ENCODE measurements at regions not wholly inside any gene's neighbourhood (a gene's known extent, or its start where the extent isn't known, plus 50 kb on each side); places are given as distances from the start of the nearest gene placed in this dataset.

DNA sequence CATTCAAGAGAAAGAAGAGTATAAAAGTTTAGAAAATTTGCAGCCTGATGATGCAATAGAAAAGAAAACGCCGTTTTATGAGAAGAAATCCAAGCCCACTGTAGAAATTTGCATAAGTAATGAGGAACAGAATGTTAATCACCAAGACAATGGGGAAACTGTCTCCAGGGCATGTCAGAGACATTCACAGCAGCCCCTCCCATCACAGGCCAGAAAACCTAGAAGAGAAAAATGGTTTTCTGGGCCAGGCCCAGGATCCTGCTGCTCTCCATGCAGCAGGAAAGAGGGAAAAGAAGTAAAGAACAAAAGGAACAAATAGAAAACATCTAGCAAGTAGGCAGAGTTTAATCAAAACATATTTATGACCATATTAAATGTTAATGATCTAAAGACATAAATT, 119.0 kb downstream of the ANKRD50 start:
- H3K9me2 ChIP-seq, result no peaks in the 10 kb centered on the region
- no peaks in the 10 kb centered on the region for H3F3A ChIP-seq (replicated peaks; ENCODE audit: insufficient read depth)
- no peak for DNase-seq
- no peak overlapping the region for H3K9ac ChIP-seq
- ChIA-PET POLR2A (no interaction called here), CTCF (no interaction called here)
- no peaks in the 10 kb centered on the region for H3K36me3 ChIP-seq (replicated peaks in 1 of 2; ENCODE audit: control insufficient read depth in 1 of 2, insufficient read depth in 2 of 2, low read length in 1 of 2)
- no peak overlapping the region for H3K27ac ChIP-seq (ENCODE audit: low read depth in 2 of 2, low read length in 1 of 2)
- no peaks in the 10 kb centered on the region for H3K9me3 ChIP-seq
- H2AFZ ChIP-seq (ENCODE audit: low read depth), result no peak overlapping the region
- no peaks in the 10 kb centered on the region for H4K20me1 ChIP-seq (ENCODE audit: insufficient read depth)
- 93% methylated on average over 2 of the region's 2 CpGs for WGBS (ENCODE audit: low lambda C conversion rate)
- no peaks in the 10 kb centered on the region for H3K27me3 ChIP-seq (ENCODE audit: insufficient read depth)
- H3K4me1 ChIP-seq (ENCODE audit: control insufficient read depth in 1 of 2, insufficient read depth in 2 of 2, low read depth in 1 of 2, low read length in 1 of 2), result no peaks in the 10 kb centered on the region
- H3K79me2 ChIP-seq (ENCODE audit: insufficient read depth), result no peaks in the 10 kb centered on the region
- no peak overlapping the region for H3K4me2 ChIP-seq
- no peak overlapping the region for H3K4me3 ChIP-seq (ENCODE audit: low read depth in 2 of 2, low read length in 1 of 2)
- TF ChIP-seq GATA2 (CRISPR knock-in tag; IDR thresholded peaks at IDR 0.05), result no peak

DNA sequence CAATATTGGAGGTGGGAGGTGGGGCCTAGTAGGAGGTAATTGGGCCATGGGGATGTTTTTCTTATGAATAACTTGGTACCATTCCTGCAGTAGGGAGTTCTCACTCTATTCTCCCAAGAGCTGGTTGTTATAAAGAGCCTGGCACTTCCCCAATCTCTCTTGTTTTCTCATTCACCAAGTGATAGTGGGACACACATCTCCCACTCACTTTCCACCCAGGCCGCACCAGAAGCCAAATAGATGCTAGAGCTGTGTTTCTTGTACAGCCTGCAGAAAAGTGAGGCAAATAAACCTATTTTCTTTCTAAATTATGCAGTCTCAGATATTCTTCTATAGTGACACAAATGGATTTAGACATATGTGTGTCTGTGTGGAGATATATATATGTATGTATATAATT, 117.6 kb downstream of the ANKRD50 start:
- Histone ChIP-seq H2AFZ (ENCODE audit: low read depth) (no peak overlapping the region), H3K9me3 (no peaks in the 10 kb centered on the region), H4K20me1 (ENCODE audit: insufficient read depth) (no peaks in the 10 kb centered on the region), H3K36me3 (replicated peaks in 1 of 2; ENCODE audit: control insufficient read depth in 1 of 2, insufficient read depth in 2 of 2, low read length in 1 of 2) (no peaks in the 10 kb centered on the region), H3K27ac (ENCODE audit: low read depth in 2 of 2, low read length in 1 of 2) (no peak overlapping the region), H3F3A (replicated peaks; ENCODE audit: insufficient read depth) (no peaks in the 10 kb centered on the region), H3K79me2 (ENCODE audit: insufficient read depth) (no peaks in the 10 kb centered on the region), H3K4me1 (ENCODE audit: control insufficient read depth in 1 of 2, insufficient read depth in 2 of 2, low read depth in 1 of 2, low read length in 1 of 2) (no peaks in the 10 kb centered on the region), H3K9me2 (no peaks in the 10 kb centered on the region), H3K9ac (no peak overlapping the region), H3K4me3 (ENCODE audit: low read depth in 2 of 2, low read length in 1 of 2) (no peak overlapping the region), H3K27me3 (ENCODE audit: insufficient read depth) (no peaks in the 10 kb centered on the region), H3K4me2 (no peak overlapping the region)
- no peak for DNase-seq
- POLR2A ChIA-PET, result no interaction called here
- TF ChIP-seq EZH2phosphoT487 (IDR thresholded peaks at IDR 0.05; ENCODE audit: borderline replicate concordance, low read depth) (no peak), RAD21 (IDR thresholded peaks at IDR 0.05; ENCODE audit: low read length) (no peak), GABPA (IDR thresholded peaks at IDR 0.05; ENCODE audit: low read depth) (no peak), SIN3A (IDR thresholded peaks at IDR 0.05; ENCODE audit: borderline replicate concordance, low read depth, low read length) (no peak), FOXM1 (IDR thresholded peaks at IDR 0.05; ENCODE audit: low read depth) (no peak), RXRA (IDR thresholded peaks at IDR 0.05; ENCODE audit: borderline replicate concordance, low read depth) (no peak), NRF1 (IDR thresholded peaks at IDR 0.05; ENCODE audit: low read depth, low read length) (no peak), TAF1 (IDR thresholded peaks at IDR 0.05; ENCODE audit: borderline replicate concordance, low read depth, low read length) (no peak), EP300 (IDR thresholded peaks at IDR 0.05; ENCODE audit: borderline replicate concordance in 1 of 2, low read depth in 1 of 2, low read length in 1 of 2) (no peak), MXI1 (IDR thresholded peaks at IDR 0.05; ENCODE audit: low read depth, low read length) (no peak)
- TF ChIP-seq, protein P1, sequence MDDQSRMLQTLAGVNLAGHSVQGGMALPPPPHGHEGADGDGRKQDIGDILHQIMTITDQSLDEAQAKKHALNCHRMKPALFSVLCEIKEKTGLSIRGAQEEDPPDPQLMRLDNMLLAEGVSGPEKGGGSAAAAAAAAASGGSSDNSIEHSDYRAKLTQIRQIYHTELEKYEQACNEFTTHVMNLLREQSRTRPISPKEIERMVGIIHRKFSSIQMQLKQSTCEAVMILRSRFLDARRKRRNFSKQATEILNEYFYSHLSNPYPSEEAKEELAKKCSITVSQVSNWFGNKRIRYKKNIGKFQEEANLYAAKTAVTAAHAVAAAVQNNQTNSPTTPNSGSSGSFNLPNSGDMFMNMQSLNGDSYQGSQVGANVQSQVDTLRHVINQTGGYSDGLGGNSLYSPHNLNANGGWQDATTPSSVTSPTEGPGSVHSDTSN (IDR thresholded peaks at IDR 0.05), result no peak
- 100% methylated on average over 1 of the region's 1 CpG for WGBS (ENCODE audit: low lambda C conversion rate)
- CTCF ChIA-PET, result no interaction called here

DNA sequence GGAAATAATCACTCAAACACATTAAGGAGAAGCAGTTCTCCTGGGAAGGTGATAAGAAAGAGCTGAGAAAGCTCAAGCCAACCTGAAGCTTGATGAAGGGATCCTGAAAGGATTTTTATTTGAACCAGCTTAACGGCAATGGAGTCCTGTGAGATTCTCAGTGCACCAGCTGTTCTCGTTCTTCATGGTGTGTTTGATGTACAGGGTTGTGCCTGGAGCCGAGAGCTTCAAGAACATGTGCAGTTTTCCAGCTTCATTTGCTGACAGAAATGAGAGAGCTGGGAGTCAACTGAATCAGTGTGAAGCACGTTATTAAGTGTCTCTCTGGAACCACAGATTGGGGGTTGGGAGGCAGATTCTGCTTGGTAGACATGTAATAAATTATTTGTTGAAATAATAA, 115.7 kb downstream of the ANKRD50 start:
- no peak overlapping the region for H3K4me2 ChIP-seq
- H3K9me2 ChIP-seq, result peaks cover 3% of the 10 kb centered on the region; the same call in 1 of the 2 replicates
- H3K27me3 ChIP-seq (ENCODE audit: insufficient read depth), result no peaks in the 10 kb centered on the region
- H3F3A ChIP-seq (replicated peaks; ENCODE audit: insufficient read depth), result no peaks in the 10 kb centered on the region
- TF ChIP-seq SMC3 (IDR thresholded peaks at IDR 0.05; ENCODE audit: low read depth, low read length), result no peak
- no peak for TF ChIP-seq GATA2 (CRISPR knock-in tag; IDR thresholded peaks at IDR 0.05)
- TF ChIP-seq MXI1 (IDR thresholded peaks at IDR 0.05; ENCODE audit: low read depth, low read length), result no peak
- TF ChIP-seq EZH2phosphoT487 (IDR thresholded peaks at IDR 0.05; ENCODE audit: borderline replicate concordance, low read depth), result no peak
- no peaks in the 10 kb centered on the region for H3K79me2 ChIP-seq (ENCODE audit: insufficient read depth)
- H3K4me1 ChIP-seq (ENCODE audit: control insufficient read depth in 1 of 2, insufficient read depth in 2 of 2, low read depth in 1 of 2, low read length in 1 of 2), result no peaks in the 10 kb centered on the region
- DNase-seq, result no peak
- H2AFZ ChIP-seq (ENCODE audit: low read depth), result no peak overlapping the region
- POLR2A ChIA-PET, result no interaction called here
- H3K9me3 ChIP-seq, result no peaks in the 10 kb centered on the region
- no peak overlapping the region for H3K27ac ChIP-seq (ENCODE audit: low read depth in 2 of 2, low read length in 1 of 2)
- no peaks in the 10 kb centered on the region for H4K20me1 ChIP-seq (ENCODE audit: insufficient read depth)
- no peaks in the 10 kb centered on the region for H3K36me3 ChIP-seq (replicated peaks in 1 of 2; ENCODE audit: control insufficient read depth in 1 of 2, insufficient read depth in 2 of 2, low read length in 1 of 2)
- H3K9ac ChIP-seq, result no peak overlapping the region
- CTCF ChIA-PET, result no interaction called here
- H3K4me3 ChIP-seq (ENCODE audit: low read depth in 2 of 2, low read length in 1 of 2), result no peak overlapping the region
- 77% methylated on average over 4 of the region's 4 CpGs for WGBS (ENCODE audit: low lambda C conversion rate)

All from SK-N-SH (cell line).